HEK293T (cell line): ENCODE measurements at regions not wholly inside any gene's neighbourhood (a gene's known extent, or its start where the extent isn't known, plus 50 kb on each side); places are given as distances from the start of the nearest gene placed in this dataset.

Source experiments
- ELF4 ChIP-seq: fragments of 450-650 bp; IDR thresholded peaks from 2 replicates; pipeline ENCODE4 v1.6.1; 2017; ENCODE audit warnings: antibody characterized with exemption
- FOXK2 ChIP-seq: fragments of 450-650 bp; IDR thresholded peaks from 2 replicates; pipeline ENCODE4 v1.6.1; 2016; ENCODE audit warnings: mild to moderate bottlenecking
- FOXM1 ChIP-seq: fragments of 450-650 bp; IDR thresholded peaks from 2 replicates; pipeline ENCODE4 v1.6.1; 2017; ENCODE audit warnings: mild to moderate bottlenecking, borderline replicate concordance
- HDGF ChIP-seq: fragments of 450-650 bp; IDR thresholded peaks from 2 replicates; pipeline ENCODE4 v1.6.1; 2017; ENCODE audit warnings: antibody characterized with exemption, borderline replicate concordance
- L3MBTL2 ChIP-seq: fragments of 450-650 bp; conservative IDR thresholded peaks from 2 replicates; pipeline ENCODE4 v1.6.1; 2016; ENCODE audit warnings: mild to moderate bottlenecking
- LEF1 ChIP-seq: fragments of 450-650 bp; IDR thresholded peaks from 2 replicates; pipeline ENCODE4 v1.6.1; 2017; ENCODE audit warnings: mild to moderate bottlenecking, borderline replicate concordance
- NFRKB ChIP-seq: fragments of 450-650 bp; IDR thresholded peaks from 2 replicates; pipeline ENCODE4 v1.6.1; 2016; ENCODE audit warnings: mild to moderate bottlenecking, moderate library complexity
- SP1 ChIP-seq: fragments of 450-650 bp; IDR thresholded peaks from 2 replicates; pipeline ENCODE4 v1.6.1; 2017
- SUZ12 ChIP-seq: fragments of 450-650 bp; IDR thresholded peaks from 2 replicates; pipeline ENCODE4 v1.6.1; 2016; ENCODE audit warnings: mild to moderate bottlenecking
- TARDBP ChIP-seq: fragments of 450-650 bp; IDR thresholded peaks from 2 replicates; pipeline ENCODE4 v1.6.1; 2016
- ZNF384 ChIP-seq: fragments of 450-650 bp; IDR thresholded peaks from 2 replicates; pipeline ENCODE4 v1.6.1; 2016

GRCh38 chr1:234768171-234768568 lies 158.2 kb upstream of the IRF2BP2 start:
- TF ChIP-seq HDGF (no peak), FOXM1 (no peak), SP1 (no peak), FOXK2 (no peak), NFRKB (no peak), ELF4 (no peak), TARDBP (no peak), SUZ12 (no peak), ZNF384 (no peak), LEF1 (no peak), L3MBTL2 (no peak)
